ENCODE measurements at regions not wholly inside any gene's neighbourhood (a gene's known extent, or its start where the extent isn't known, plus 50 kb on each side); places are given as distances from the start of the nearest gene placed in this dataset.

- no peak for TF ChIP-seq RAD21 (IDR thresholded peaks at IDR 0.05; ENCODE audit: low read depth)
- no peak for TF ChIP-seq SP1 (IDR thresholded peaks at IDR 0.05; ENCODE audit: low read depth)
- TF ChIP-seq, protein P1, sequence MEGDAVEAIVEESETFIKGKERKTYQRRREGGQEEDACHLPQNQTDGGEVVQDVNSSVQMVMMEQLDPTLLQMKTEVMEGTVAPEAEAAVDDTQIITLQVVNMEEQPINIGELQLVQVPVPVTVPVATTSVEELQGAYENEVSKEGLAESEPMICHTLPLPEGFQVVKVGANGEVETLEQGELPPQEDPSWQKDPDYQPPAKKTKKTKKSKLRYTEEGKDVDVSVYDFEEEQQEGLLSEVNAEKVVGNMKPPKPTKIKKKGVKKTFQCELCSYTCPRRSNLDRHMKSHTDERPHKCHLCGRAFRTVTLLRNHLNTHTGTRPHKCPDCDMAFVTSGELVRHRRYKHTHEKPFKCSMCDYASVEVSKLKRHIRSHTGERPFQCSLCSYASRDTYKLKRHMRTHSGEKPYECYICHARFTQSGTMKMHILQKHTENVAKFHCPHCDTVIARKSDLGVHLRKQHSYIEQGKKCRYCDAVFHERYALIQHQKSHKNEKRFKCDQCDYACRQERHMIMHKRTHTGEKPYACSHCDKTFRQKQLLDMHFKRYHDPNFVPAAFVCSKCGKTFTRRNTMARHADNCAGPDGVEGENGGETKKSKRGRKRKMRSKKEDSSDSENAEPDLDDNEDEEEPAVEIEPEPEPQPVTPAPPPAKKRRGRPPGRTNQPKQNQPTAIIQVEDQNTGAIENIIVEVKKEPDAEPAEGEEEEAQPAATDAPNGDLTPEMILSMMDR (IDR thresholded peaks at IDR 0.05 in 2 of 3, conservative IDR thresholded peaks at IDR 0.05 in 1 of 3; ENCODE audit: borderline replicate concordance in 1 of 3, insufficient read depth in 1 of 3, low read depth in 2 of 3, low read length in 2 of 3): no peak
- TF ChIP-seq POLR2AphosphoS5 (IDR thresholded peaks at IDR 0.05; ENCODE audit: low read depth, low read length): no peak
- TF ChIP-seq ZNF274 (IDR thresholded peaks at IDR 0.05; ENCODE audit: low read depth, low read length): no peak
These were observed 87.3 kb downstream of the ARL4C start for GRCh38 chr2:234409590-234409989.

Measured in HCT116 (cell line).